Astrocyte of the spinal cord (primary cell): ENCODE measurements at regions not wholly inside any gene's neighbourhood (a gene's known extent, or its start where the extent isn't known, plus 50 kb on each side); places are given as distances from the start of the nearest gene placed in this dataset.

Experiments
- DNase-seq: peaks from one replicate; pipeline ENCODE4 v3.0.0; 2011; ENCODE audit warnings: low read depth, low spot score
- H3K4me3 ChIP-seq: 2 replicates; pipeline ENCODE4 v1.5.1; 2011; ENCODE audit warnings: low read depth, mild to moderate bottlenecking, low read length, moderate library complexity
- CTCF ChIP-seq: IDR thresholded peaks from 2 replicates; pipeline ENCODE4 v1.5.1; 2012; ENCODE audit warnings: low read depth, mild to moderate bottlenecking, low read length, inconsistent platforms
- in situ Hi-C: cut with HindIII; loops from 2 replicates; pipeline ENCODE4 v1.10.0; 2017; ENCODE audit warnings: low sequenced_read_pairs

GRCh38 chr10:88130912-88131311, 267.5 kb downstream of the PTEN start:
- no peak overlapping the region for H3K4me3 ChIP-seq
- no peak for DNase-seq
- in situ Hi-C loops, result no loop called here
- TF ChIP-seq CTCF, result no peak

- TF ChIP-seq CTCF, result no peak
- in situ Hi-C loops, result no loop called here
- no peak overlapping the region for H3K4me3 ChIP-seq
- peak; percentile 35 for DNase-seq
Measured at GRCh38 chr10:88131511-88132139, 268.2 kb downstream of the PTEN start.

GRCh38 chr10:88136712-88137111, 273.3 kb downstream of the PTEN start:
- H3K4me3 ChIP-seq, result no peak overlapping the region
- DNase-seq, result no peak
- in situ Hi-C loops, result no loop called here
- TF ChIP-seq CTCF, result no peak

- in situ Hi-C loops, result no loop called here
- TF ChIP-seq CTCF, result no peak
- no peak for DNase-seq
Measured at GRCh38 chr10:88138319-88138848, 275.0 kb downstream of the PTEN start.

GRCh38 chr10:88147000-88147798, 283.8 kb downstream of the PTEN start:
- no peak for TF ChIP-seq CTCF
- DNase-seq, result no peak
- in situ Hi-C loops, result no loop called here
- H3K4me3 ChIP-seq, result no peak overlapping the region

More at GRCh38 chr10:88138319-88138848, 275.0 kb downstream of the PTEN start:
- no peak overlapping the region for H3K4me3 ChIP-seq

GRCh38 chr10:88149906-88150305, 286.5 kb downstream of the PTEN start:
- no peak for TF ChIP-seq CTCF
- no peak overlapping the region for H3K4me3 ChIP-seq
- no peak for DNase-seq
- in situ Hi-C loops, result no loop called here
